Ectodermal cell (in vitro differentiated cells): ENCODE measurements at regions not wholly inside any gene's neighbourhood (a gene's known extent, or its start where the extent isn't known, plus 50 kb on each side); places are given as distances from the start of the nearest gene placed in this dataset.

Experiments
- H3K27ac ChIP-seq: 2 replicates; pipeline ENCODE4 v1.7.0; 2013; ENCODE audit warnings: mild to moderate bottlenecking, low read depth, low read length; ENCODE audit not compliant: insufficient read depth, poor library complexity, severe bottlenecking
- H3K27me3 ChIP-seq: 2 replicates; pipeline ENCODE4 v1.7.0; 2013; ENCODE audit warnings: mild to moderate bottlenecking, low read length; ENCODE audit not compliant: insufficient read depth, control insufficient read depth, poor library complexity, severe bottlenecking
- H3K36me3 ChIP-seq: one replicate; pipeline ENCODE4 v1.7.0; 2013; ENCODE audit warnings: low read length; ENCODE audit not compliant: control insufficient read depth, insufficient read depth
- H3K4me1 ChIP-seq: one replicate; pipeline ENCODE4 v1.7.0; 2013; ENCODE audit warnings: low read length; ENCODE audit not compliant: control insufficient read depth, insufficient read depth
- H3K4me3 ChIP-seq: 2 replicates; pipeline ENCODE4 v1.7.0; 2013; ENCODE audit warnings: low read depth, low read length, control low read depth; ENCODE audit not compliant: insufficient read depth
- H3K9me3 ChIP-seq: 2 replicates; pipeline ENCODE4 v1.7.0; 2013; ENCODE audit warnings: mild to moderate bottlenecking, low read length, moderate library complexity; ENCODE audit not compliant: control insufficient read depth
- WGBS, 2 experiments: methylation state at CpG; one replicate each; pipeline ENCODE4 v1.1.7; 2013; ENCODE audit warnings: missing lambda C conversion rate in 2 of 2; 5-methylcytosine and 5-hydroxymethylcytosine counted together

- WGBS, 2 experiments, result 94% methylated on average over 2 of the region's 2 CpGs
- H3K9me3 ChIP-seq, result no peaks in the 10 kb centered on the region
- no peak overlapping the region for H3K27ac ChIP-seq
- no peak overlapping the region for H3K4me3 ChIP-seq
- H3K27me3 ChIP-seq, result no peaks in the 10 kb centered on the region
- H3K4me1 ChIP-seq, result peaks cover 17% of the 10 kb centered on the region
- H3K36me3 ChIP-seq, result no peaks in the 10 kb centered on the region
Observed at GRCh38 chr6:167528239-167528638, 203.4 kb downstream of the TTLL2 start.

DNA sequence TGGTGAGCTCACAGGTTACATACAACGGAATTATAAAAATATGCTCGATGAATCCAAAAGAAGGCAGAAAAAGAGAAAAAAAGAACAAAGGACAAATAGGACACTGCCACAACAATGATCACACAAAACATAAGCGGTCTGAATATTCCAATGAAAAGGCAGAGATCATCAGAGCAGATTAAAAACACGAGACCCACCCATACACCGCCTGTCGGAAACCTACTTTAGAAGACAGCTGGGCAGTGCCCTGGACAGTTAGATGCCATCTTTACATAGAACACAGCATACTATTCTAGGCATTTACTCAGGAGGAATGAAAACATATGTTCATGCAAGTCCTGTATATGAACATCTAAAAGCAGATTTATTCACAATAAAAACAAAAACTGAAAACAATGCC, 204.1 kb downstream of the TTLL2 start:
- Histone ChIP-seq H3K9me3 (no peaks in the 10 kb centered on the region), H3K4me3 (no peak overlapping the region), H3K4me1 (peaks cover 18% of the 10 kb centered on the region), H3K36me3 (no peaks in the 10 kb centered on the region), H3K27me3 (no peaks in the 10 kb centered on the region), H3K27ac (no peak overlapping the region)
- WGBS, 2 experiments, result 92 to 95% methylated on average over 6 of the region's 6 CpGs

- Histone ChIP-seq H3K4me1 (peaks cover 18% of the 10 kb centered on the region), H3K36me3 (no peaks in the 10 kb centered on the region), H3K9me3 (no peaks in the 10 kb centered on the region), H3K27me3 (no peaks in the 10 kb centered on the region), H3K27ac (no peak overlapping the region), H3K4me3 (no peak overlapping the region)
- 79 to 84% methylated on average over 11 of the region's 11 CpGs for WGBS, 2 experiments
Observed at GRCh38 chr6:167529444-167530335, 204.8 kb downstream of the TTLL2 start.

DNA sequence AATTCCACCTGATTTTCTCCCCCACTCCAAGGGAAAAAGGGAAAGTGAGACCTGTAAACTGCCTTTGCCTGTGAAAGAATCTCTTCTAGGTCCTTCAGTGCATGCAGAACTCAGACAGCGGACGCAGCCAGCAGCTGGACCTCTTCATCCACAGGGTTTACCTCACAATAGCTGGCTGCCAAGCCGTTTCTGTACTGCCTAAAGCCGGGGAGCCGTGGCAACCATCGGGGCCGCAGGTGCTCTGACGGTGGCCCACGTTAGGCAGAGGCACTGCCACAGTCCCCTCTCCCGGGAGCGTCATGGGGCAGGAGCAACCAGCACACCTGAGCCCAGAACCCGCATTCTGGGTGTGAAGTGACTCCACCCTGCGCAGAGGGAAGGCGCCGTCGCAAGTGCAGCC, 206.1 kb downstream of the TTLL2 start:
- H3K9me3 ChIP-seq, result no peaks in the 10 kb centered on the region

GRCh38 chr6:167532410-167533288, 207.8 kb downstream of the TTLL2 start:
- WGBS, 2 experiments, result 85% methylated on average over 17 of the region's 17 CpGs
- no peaks in the 10 kb centered on the region for H3K36me3 ChIP-seq
- H3K4me3 ChIP-seq, result no peak overlapping the region
- no peaks in the 10 kb centered on the region for H3K9me3 ChIP-seq
- H3K27me3 ChIP-seq, result no peaks in the 10 kb centered on the region
- peaks cover 12% of the 10 kb centered on the region for H3K4me1 ChIP-seq
- no peak overlapping the region for H3K27ac ChIP-seq

More for the DNA sequence above, 206.1 kb downstream of the TTLL2 start:
- 92 to 93% methylated on average over 16 of the region's 16 CpGs for WGBS, 2 experiments
- Histone ChIP-seq H3K4me1 (peaks cover 18% of the 10 kb centered on the region), H3K4me3 (no peak overlapping the region), H3K36me3 (no peaks in the 10 kb centered on the region), H3K27ac (no peak overlapping the region), H3K27me3 (no peaks in the 10 kb centered on the region)

GRCh38 chr6:167533851-167534250, 209.0 kb downstream of the TTLL2 start:
- Histone ChIP-seq H3K4me3 (no peak overlapping the region), H3K9me3 (no peaks in the 10 kb centered on the region), H3K27ac (no peak overlapping the region), H3K4me1 (peaks cover 15% of the 10 kb centered on the region), H3K36me3 (no peaks in the 10 kb centered on the region), H3K27me3 (no peaks in the 10 kb centered on the region)
- WGBS, 2 experiments, result 52% methylated on average over 3 to 5 of the region's 5 CpGs

GRCh38 chr6:167537816-167538215, 212.9 kb downstream of the TTLL2 start:
- Histone ChIP-seq H3K9me3 (peaks cover 2% of the 10 kb centered on the region), H3K36me3 (no peaks in the 10 kb centered on the region), H3K4me3 (no peak overlapping the region), H3K27ac (no peak overlapping the region), H3K27me3 (no peaks in the 10 kb centered on the region), H3K4me1 (peaks cover 6% of the 10 kb centered on the region)
- 72 to 74% methylated on average over 2 of the region's 2 CpGs for WGBS, 2 experiments

DNA sequence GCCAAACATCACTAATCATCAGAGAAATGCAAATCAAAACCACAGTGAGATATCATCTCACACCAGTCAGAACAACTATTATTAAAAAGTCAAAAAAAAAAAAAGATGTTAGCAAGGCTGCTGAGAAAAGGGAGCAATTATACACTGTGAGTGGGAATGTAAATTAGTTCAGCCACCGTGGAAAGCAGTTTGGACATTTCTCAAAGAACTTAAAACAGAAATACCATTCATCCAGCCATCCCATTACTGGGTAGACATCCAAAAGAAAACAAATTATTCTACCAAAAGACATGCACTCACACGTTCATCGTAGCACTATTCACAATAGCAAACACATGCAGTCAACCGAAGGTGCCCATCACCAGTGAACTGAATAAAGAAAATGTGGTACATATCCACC, 213.9 kb downstream of the TTLL2 start:
- no peaks in the 10 kb centered on the region for H3K27me3 ChIP-seq
- 88 to 92% methylated on average over 3 of the region's 4 CpGs for WGBS, 2 experiments
- H3K9me3 ChIP-seq, result peaks cover 2% of the 10 kb centered on the region
- H3K27ac ChIP-seq, result no peak overlapping the region
- H3K4me1 ChIP-seq, result peaks cover 3% of the 10 kb centered on the region
- H3K4me3 ChIP-seq, result no peak overlapping the region
- H3K36me3 ChIP-seq, result no peaks in the 10 kb centered on the region

DNA sequence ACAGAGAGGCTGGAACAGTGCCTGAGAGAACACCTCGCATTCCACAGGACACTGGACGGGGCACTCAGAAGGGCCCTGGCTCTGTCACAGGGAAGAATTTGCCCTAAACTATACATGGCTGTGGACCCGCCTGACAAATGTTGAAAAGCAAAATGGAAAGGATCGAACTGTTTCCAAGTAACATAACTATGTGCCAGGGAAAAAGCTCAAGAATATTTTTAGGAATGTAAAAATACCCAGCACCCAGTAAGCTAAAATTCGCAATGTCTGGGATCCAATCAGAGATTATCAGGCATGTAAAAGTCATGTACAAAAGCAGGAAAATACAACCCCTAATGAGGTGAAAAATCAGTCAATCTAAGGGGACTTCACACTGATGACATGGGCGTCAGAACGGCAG, 215.9 kb downstream of the TTLL2 start:
- H3K4me1 ChIP-seq, result peaks cover 3% of the 10 kb centered on the region
- no peak overlapping the region for H3K4me3 ChIP-seq
- H3K36me3 ChIP-seq, result no peaks in the 10 kb centered on the region
- H3K27me3 ChIP-seq, result no peaks in the 10 kb centered on the region
- peaks cover 2% of the 10 kb centered on the region for H3K9me3 ChIP-seq
- H3K27ac ChIP-seq, result no peak overlapping the region
- 82 to 83% methylated on average over 7 of the region's 7 CpGs for WGBS, 2 experiments

DNA sequence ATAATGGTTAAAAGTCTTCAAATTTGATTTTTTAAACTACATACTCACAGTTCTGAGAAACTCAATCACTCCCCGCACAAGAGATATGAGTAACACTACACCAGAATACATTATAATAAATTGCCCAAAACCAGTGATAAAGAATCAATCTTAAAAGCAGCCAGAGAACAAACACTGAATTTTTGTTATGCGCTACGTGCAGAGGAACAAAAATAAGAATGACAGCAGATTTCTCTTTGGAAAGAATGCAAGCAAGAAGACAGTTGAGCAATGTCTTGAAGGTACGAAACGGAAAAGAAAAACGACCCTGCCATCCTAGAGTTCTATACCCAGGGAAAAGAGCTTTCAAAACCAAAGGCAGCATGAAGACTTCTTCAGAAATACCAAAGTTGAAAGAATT, 216.7 kb downstream of the TTLL2 start:
- H3K4me3 ChIP-seq, result no peak overlapping the region
- H3K27me3 ChIP-seq, result no peaks in the 10 kb centered on the region
- H3K27ac ChIP-seq, result no peak overlapping the region
- no peaks in the 10 kb centered on the region for H3K36me3 ChIP-seq
- WGBS, 2 experiments, result 94 to 95% methylated on average over 6 of the region's 6 CpGs
- peaks cover 3% of the 10 kb centered on the region for H3K4me1 ChIP-seq
- H3K9me3 ChIP-seq, result peaks cover 2% of the 10 kb centered on the region
